Vagina (tissue), 2 donors: ENCODE measurements at regions not wholly inside any gene's neighbourhood (a gene's known extent, or its start where the extent isn't known, plus 50 kb on each side); places are given as distances from the start of the nearest gene placed in this dataset.

Experiments used
- CTCF ChIP-seq, 3 experiments: fragments of 450-650 bp in 2 of 3; fragments of 200-600 bp in 1 of 3; sonication (generic) in 1 of 3; IDR thresholded peaks; one replicate each; pipeline ENCODE4 v1.5.1; 2017 to 2019; ENCODE audit warnings: antibody characterized with exemption in 3 of 3, mild to moderate bottlenecking in 2 of 3, moderate library complexity in 2 of 3
- POLR2A ChIP-seq, 2 donors: fragments of 450-650 bp; IDR thresholded peaks; one replicate each; pipeline ENCODE4 v1.6.1; 2017; ENCODE audit warnings: antibody characterized with exemption in 2 of 2, mild to moderate bottlenecking in 2 of 2, moderate library complexity in 2 of 2

GRCh38 chr6:112401083-112401482 lies 54.0 kb downstream of the RFPL4B start:
- TF ChIP-seq CTCF (IDR thresholded peaks at IDR 0.05) = no peak
- TF ChIP-seq POLR2A (IDR thresholded peaks at IDR 0.05) = no peak
